GM13977 (cell line): ENCODE measurements at regions not wholly inside any gene's neighbourhood (a gene's known extent, or its start where the extent isn't known, plus 50 kb on each side); places are given as distances from the start of the nearest gene placed in this dataset.

Experiments
- DNase-seq: peaks from one replicate; pipeline ENCODE4 v3.0.0; 2012; ENCODE audit warnings: low spot score
- CTCF ChIP-seq: IDR thresholded peaks from 2 replicates; pipeline ENCODE4 v1.5.1; 2012; ENCODE audit warnings: mild to moderate bottlenecking, control low read depth; ENCODE audit not compliant: insufficient read depth; ENCODE audit errors: extremely low read depth, missing control alignments
- in situ Hi-C: fragments of 300-500 bp; cut with MboI; formaldehyde crosslinking; loops from one replicate; pipeline ENCODE4 v1.12.0; 2022; ENCODE audit warnings: low sequenced_read_pairs, low pct_unique_long_range_greater_than_20kb, mixed read lengths, inconsistent platforms; ENCODE audit not compliant: unreplicated experiment

- no peak for TF ChIP-seq CTCF
- in situ Hi-C loops: no loop called here
- no peak for DNase-seq
These were observed 102.6 kb upstream of the TSHZ3 start for GRCh38 chr19:31451686-31452330.

- no peak for DNase-seq
- in situ Hi-C loops: no loop called here
- no peak for TF ChIP-seq CTCF
These were observed 110.2 kb upstream of the TSHZ3 start for GRCh38 chr19:31459430-31459829.

GRCh38 chr19:31461814-31462539 is 112.7 kb upstream of the TSHZ3 start:
- DNase-seq: no peak
- in situ Hi-C loops: no loop called here
- no peak for TF ChIP-seq CTCF

GRCh38 chr19:31470229-31470939 is 121.1 kb upstream of the TSHZ3 start:
- no peak for DNase-seq
- TF ChIP-seq CTCF: no peak
- in situ Hi-C loops: no loop called here

- no peak for TF ChIP-seq CTCF
- in situ Hi-C loops: no loop called here
- DNase-seq: no peak
These were observed 121.7 kb upstream of the TSHZ3 start for GRCh38 chr19:31470952-31471351.

- no peak for DNase-seq
- no peak for TF ChIP-seq CTCF
- in situ Hi-C loops: no loop called here
These were observed 129.0 kb upstream of the TSHZ3 start for GRCh38 chr19:31478241-31478640.
